ENCODE measurements at regions not wholly inside any gene's neighbourhood (a gene's known extent, or its start where the extent isn't known, plus 50 kb on each side); places are given as distances from the start of the nearest gene placed in this dataset.

GRCh38 chr6:112801468-112802080 is 454.4 kb downstream of the RFPL4B start:
- TF ChIP-seq CTCF (IDR thresholded peaks at IDR 0.05): no peak
- 69 to 83% methylated on average over 3 of the region's 3 CpGs for WGBS, 2 donors
- H3K36me3 ChIP-seq: no peaks in the 10 kb centered on the region
- no peak overlapping the region for H3K4me3 ChIP-seq
- no peak for ATAC-seq
- peaks cover 0 to 2% (median 0%) of the 10 kb centered on the region in 11 donors for H3K9me3 ChIP-seq
- peak overlapping the region in 1 of 10 donors; percentile 21 for H3K27ac ChIP-seq
- H3K27me3 ChIP-seq: no peaks in the 10 kb centered on the region
- intact Hi-C loops (cut with DNase I): no loop called here
- H3K4me1 ChIP-seq: no peaks in the 10 kb centered on the region
- DNase-seq: no peak

GRCh38 chr6:112802144-112802543 is 455.0 kb downstream of the RFPL4B start:
- Histone ChIP-seq H3K9me3 (peaks cover 0 to 2% (median 0%) of the 10 kb centered on the region in 11 donors), H3K27me3 (no peaks in the 10 kb centered on the region), H3K36me3 (no peaks in the 10 kb centered on the region), H3K27ac (no peak overlapping the region), H3K4me3 (no peak overlapping the region), H3K4me1 (no peaks in the 10 kb centered on the region)
- DNase-seq (no peak), ATAC-seq (no peak)
- intact Hi-C loops (cut with DNase I): no loop called here
- TF ChIP-seq CTCF (IDR thresholded peaks at IDR 0.05): no peak
- WGBS, 2 donors: 59 to 74% methylated on average over 1 of the region's 1 CpG

GRCh38 chr6:112804638-112805330 is 457.7 kb downstream of the RFPL4B start:
- ATAC-seq (no peak), DNase-seq (no peak)
- WGBS, 2 donors: 94 to 97% methylated on average over 6 of the region's 6 CpGs
- no peaks in the 10 kb centered on the region for H3K27me3 ChIP-seq
- H3K36me3 ChIP-seq: no peaks in the 10 kb centered on the region
- H3K4me3 ChIP-seq: no peak overlapping the region
- intact Hi-C loops (cut with DNase I): no loop called here
- H3K4me1 ChIP-seq: no peaks in the 10 kb centered on the region
- H3K27ac ChIP-seq: no peak overlapping the region
- no peaks in the 10 kb centered on the region for H3K9me3 ChIP-seq
- no peak for TF ChIP-seq CTCF (IDR thresholded peaks at IDR 0.05)

GRCh38 chr6:112806163-112806865 is 459.2 kb downstream of the RFPL4B start:
- intact Hi-C loops (cut with DNase I): no loop called here
- WGBS, 2 donors: 92 to 95% methylated on average over 4 of the region's 4 CpGs
- no peak overlapping the region for H3K4me3 ChIP-seq
- no peaks in the 10 kb centered on the region for H3K9me3 ChIP-seq
- no peak overlapping the region for H3K27ac ChIP-seq
- DNase-seq: no peak
- H3K27me3 ChIP-seq: no peaks in the 10 kb centered on the region
- no peak for ATAC-seq
- H3K4me1 ChIP-seq: no peaks in the 10 kb centered on the region
- no peak for TF ChIP-seq CTCF (IDR thresholded peaks at IDR 0.05)
- H3K36me3 ChIP-seq: no peaks in the 10 kb centered on the region
